Mesothelial cell of epicardium (in vitro differentiated cells): ENCODE measurements at regions not wholly inside any gene's neighbourhood (a gene's known extent, or its start where the extent isn't known, plus 50 kb on each side); places are given as distances from the start of the nearest gene placed in this dataset.

Experiments
- DNase-seq, 2 experiments: peaks; one replicate each; pipeline ENCODE4 v3.0.0; 2021; ENCODE audit warnings: low spot score in 2 of 2; ENCODE audit not compliant: unreplicated experiment in 2 of 2
- H3K27ac Mint-ChIP-seq: 2 replicates; pipeline ENCODE4 v1.8.0; 2021; ENCODE audit warnings: mixed read lengths
- H3K27me3 Mint-ChIP-seq: 2 replicates; pipeline ENCODE4 v1.8.0; 2021; ENCODE audit warnings: low read depth, mixed read lengths
- H3K36me3 Mint-ChIP-seq: 2 replicates; pipeline ENCODE4 v1.8.0; 2021; ENCODE audit warnings: mixed read lengths
- H3K4me1 Mint-ChIP-seq: 2 replicates; pipeline ENCODE4 v1.8.0; 2021; ENCODE audit warnings: mixed read lengths
- H3K4me3 Mint-ChIP-seq: 2 replicates; pipeline ENCODE4 v1.8.0; 2021; ENCODE audit warnings: mild to moderate bottlenecking, moderate library complexity, mixed read lengths
- H3K9me3 Mint-ChIP-seq: 2 replicates; pipeline ENCODE4 v1.8.0; 2021; ENCODE audit warnings: mixed read lengths
- TF ChIP-seq, protein P1 (sequence below): fragments of 200-600 bp; sonication (generic); IDR thresholded peaks from one replicate; pipeline ENCODE4 v1.5.0; 2021; ENCODE audit warnings: antibody characterized with exemption; ENCODE audit not compliant: unreplicated experiment

DNA sequence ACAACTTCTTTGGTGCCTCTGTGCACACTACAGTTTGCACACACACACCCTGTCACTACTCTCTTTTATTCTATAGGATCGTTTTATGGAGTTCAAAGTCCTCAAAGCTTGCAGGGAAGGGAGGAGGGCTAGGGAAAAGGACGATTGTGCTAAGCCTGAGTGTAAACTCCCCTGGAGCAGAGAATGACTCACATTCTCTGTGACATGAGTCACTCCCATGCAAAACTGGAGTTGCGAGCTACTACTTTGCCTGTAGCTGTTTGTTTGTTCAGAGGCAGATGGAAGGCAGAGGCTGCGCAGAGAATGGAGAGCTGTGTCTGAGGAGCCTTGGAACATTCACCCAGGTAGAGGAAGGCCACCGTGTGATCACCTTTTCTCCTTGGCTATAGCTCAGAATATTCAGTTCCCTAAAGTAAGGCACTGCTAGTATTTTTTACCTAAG is 80.5 kb upstream of the MBNL2 start:
- Mint-ChIP-seq H3K36me3 (no peaks in the 10 kb centered on the region), H3K27me3 (no peaks in the 10 kb centered on the region), H3K4me3 (peak overlapping the region; percentile 49), H3K4me1 (peaks cover 29% of the 10 kb centered on the region), H3K27ac (peak overlapping the region; percentile 81), H3K9me3 (no peaks in the 10 kb centered on the region)
- TF ChIP-seq, protein P1, sequence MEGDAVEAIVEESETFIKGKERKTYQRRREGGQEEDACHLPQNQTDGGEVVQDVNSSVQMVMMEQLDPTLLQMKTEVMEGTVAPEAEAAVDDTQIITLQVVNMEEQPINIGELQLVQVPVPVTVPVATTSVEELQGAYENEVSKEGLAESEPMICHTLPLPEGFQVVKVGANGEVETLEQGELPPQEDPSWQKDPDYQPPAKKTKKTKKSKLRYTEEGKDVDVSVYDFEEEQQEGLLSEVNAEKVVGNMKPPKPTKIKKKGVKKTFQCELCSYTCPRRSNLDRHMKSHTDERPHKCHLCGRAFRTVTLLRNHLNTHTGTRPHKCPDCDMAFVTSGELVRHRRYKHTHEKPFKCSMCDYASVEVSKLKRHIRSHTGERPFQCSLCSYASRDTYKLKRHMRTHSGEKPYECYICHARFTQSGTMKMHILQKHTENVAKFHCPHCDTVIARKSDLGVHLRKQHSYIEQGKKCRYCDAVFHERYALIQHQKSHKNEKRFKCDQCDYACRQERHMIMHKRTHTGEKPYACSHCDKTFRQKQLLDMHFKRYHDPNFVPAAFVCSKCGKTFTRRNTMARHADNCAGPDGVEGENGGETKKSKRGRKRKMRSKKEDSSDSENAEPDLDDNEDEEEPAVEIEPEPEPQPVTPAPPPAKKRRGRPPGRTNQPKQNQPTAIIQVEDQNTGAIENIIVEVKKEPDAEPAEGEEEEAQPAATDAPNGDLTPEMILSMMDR = no peak
- DNase-seq = peak in 1 of 2 experiments; percentile 48

DNA sequence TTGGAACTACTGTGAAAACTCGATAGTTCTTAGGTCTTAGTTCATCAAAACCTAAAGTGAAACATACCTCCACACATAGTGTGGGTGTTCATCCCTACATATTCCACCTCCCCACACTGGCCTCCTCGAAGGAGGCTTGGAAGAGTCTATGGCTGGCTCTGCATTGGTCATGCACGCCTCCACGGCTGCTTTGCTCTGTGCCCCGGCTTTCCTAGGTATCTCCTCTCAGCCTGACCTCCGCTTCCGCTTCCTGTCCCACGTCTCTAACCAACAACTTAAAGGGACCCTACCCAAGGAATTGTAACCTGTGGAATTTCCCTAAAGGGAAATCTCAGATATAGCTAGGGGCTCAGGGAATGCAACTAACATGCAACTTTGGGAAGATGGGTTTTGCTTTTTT is 79.7 kb upstream of the MBNL2 start:
- Mint-ChIP-seq H3K4me1 (peaks cover 29% of the 10 kb centered on the region), H3K9me3 (no peaks in the 10 kb centered on the region), H3K27ac (peak overlapping the region; percentile 82), H3K27me3 (no peaks in the 10 kb centered on the region), H3K4me3 (peak overlapping the region; percentile 64), H3K36me3 (no peaks in the 10 kb centered on the region)
- TF ChIP-seq, protein P1 = no peak
- DNase-seq = no peak

DNA sequence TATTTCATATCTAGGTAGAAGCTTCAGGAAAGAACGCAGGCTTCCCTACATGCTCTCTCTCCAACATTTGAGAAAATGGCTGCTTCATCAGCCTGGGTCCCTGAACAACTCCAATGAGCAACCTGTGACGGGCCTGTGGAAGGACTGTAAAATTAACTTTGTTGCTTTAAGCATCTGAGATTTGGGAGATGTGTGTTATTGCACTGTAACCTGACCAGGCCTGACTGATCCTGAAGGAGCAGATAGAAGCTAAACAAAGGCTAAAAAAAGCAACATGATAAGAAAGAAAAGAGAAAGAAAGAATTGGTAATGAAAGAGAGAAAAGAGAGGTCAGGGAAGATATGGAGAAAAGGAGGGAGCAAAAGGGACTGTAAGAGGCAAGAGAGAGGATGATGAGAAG is 77.1 kb upstream of the MBNL2 start:
- DNase-seq = no peak
- Mint-ChIP-seq H3K9me3 (no peaks in the 10 kb centered on the region), H3K27me3 (no peaks in the 10 kb centered on the region), H3K4me1 (peaks cover 26% of the 10 kb centered on the region), H3K27ac (no peak overlapping the region), H3K36me3 (no peaks in the 10 kb centered on the region), H3K4me3 (no peak overlapping the region)
- TF ChIP-seq, protein P1 = no peak

DNA sequence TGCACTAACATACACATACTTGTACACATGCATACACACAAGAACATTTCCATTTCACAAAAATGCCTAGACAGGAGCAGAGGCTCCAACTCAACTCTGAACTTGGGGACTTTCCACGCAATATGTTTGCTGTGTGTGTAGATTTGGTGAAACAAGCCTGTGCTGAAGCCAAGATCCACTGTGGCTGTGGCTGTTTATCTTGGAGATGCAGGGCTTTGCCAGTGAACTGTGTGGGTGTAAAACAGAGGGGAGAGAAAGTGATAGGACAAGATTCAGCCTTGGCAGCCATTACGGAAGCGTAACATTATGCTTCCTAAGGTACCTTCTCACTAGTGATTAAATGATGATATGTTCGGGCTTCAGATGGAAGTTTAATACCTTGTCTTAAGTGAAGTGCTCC is 73.2 kb upstream of the MBNL2 start:
- H3K27ac Mint-ChIP-seq = no peak overlapping the region
- H3K36me3 Mint-ChIP-seq = peaks cover 3% of the 10 kb centered on the region
- no peaks in the 10 kb centered on the region for H3K4me1 Mint-ChIP-seq
- no peaks in the 10 kb centered on the region for H3K27me3 Mint-ChIP-seq
- TF ChIP-seq, protein P1 = no peak
- H3K9me3 Mint-ChIP-seq = peaks cover 21% of the 10 kb centered on the region
- DNase-seq = no peak
- no peak overlapping the region for H3K4me3 Mint-ChIP-seq

DNA sequence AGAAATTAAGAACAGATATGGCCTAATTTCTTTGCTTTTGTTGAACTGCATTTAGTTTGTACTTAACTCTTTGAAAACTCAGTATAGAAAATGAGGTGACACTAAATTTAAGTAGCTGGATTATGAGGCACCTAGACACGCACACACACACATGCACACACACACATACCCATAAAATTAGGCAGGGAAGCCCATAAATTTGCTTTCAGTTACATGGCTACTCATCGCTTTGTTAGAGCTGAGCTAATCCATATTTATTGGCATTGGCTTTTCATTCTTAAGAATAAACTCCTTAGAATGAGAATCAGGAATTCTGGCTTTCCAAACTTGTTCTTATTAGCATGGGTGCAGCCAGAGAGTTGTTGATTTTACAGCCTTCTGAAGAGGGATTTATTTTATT is 61.7 kb upstream of the MBNL2 start:
- DNase-seq = no peak
- Mint-ChIP-seq H3K36me3 (no peaks in the 10 kb centered on the region), H3K4me3 (no peak overlapping the region), H3K4me1 (peaks cover 3% of the 10 kb centered on the region), H3K9me3 (no peaks in the 10 kb centered on the region), H3K27ac (no peak overlapping the region), H3K27me3 (no peaks in the 10 kb centered on the region)
- TF ChIP-seq, protein P1 = no peak
